Stomach (tissue), 8 donors: ENCODE measurements at regions not wholly inside any gene's neighbourhood (a gene's known extent, or its start where the extent isn't known, plus 50 kb on each side); places are given as distances from the start of the nearest gene placed in this dataset.

Source experiments
- DNase-seq, 2 donors: peaks; one replicate each; pipeline versions ENCODE4 v3.0.0 to v3.0.0-alpha.2; 2013 to 2019
- H3K27ac ChIP-seq, 5 donors: fragments of 200-600 bp in 4 of 5; sonication (generic) in 4 of 5; one replicate each; pipeline ENCODE4 v1.5.1; 2013 to 2019; ENCODE audit warnings: mild to moderate bottlenecking in 1 of 5, moderate library complexity in 1 of 5
- H3K27me3 ChIP-seq, 3 donors: fragments of 200-600 bp; sonication (generic); one replicate each; pipeline ENCODE4 v1.5.1; 2017 to 2019; ENCODE audit warnings: mixed run types in 1 of 3
- H3K36me3 ChIP-seq, 4 donors: fragments of 200-600 bp; sonication (generic); 1 replicate in 3 of 4; 2 replicates in 1 of 4; pipeline ENCODE4 v1.5.1; 2016 to 2019
- H3K4me1 ChIP-seq, 4 donors: fragments of 200-600 bp; sonication (generic); one replicate each; pipeline ENCODE4 v1.5.1; 2016 to 2019
- H3K4me3 ChIP-seq, 4 donors: fragments of 200-600 bp; sonication (generic) in 3 of 4; one replicate each; pipeline ENCODE4 v1.5.1; 2016 to 2019; ENCODE audit warnings: mild to moderate bottlenecking in 1 of 4
- H3K9me3 ChIP-seq, 4 donors: fragments of 200-600 bp; sonication (generic); one replicate each; pipeline ENCODE4 v1.5.1; 2016 to 2019
- EP300 ChIP-seq: sonication (generic); formaldehyde crosslinking; IDR thresholded peaks from one replicate; pipeline ENCODE4 v1.6.1; 2017; ENCODE audit warnings: antibody characterized with exemption
- POLR2A ChIP-seq, 4 donors: fragments of 450-650 bp; IDR thresholded peaks; one replicate each; pipeline ENCODE4 v1.6.1; 2016; ENCODE audit warnings: antibody characterized with exemption in 4 of 4, control low read depth in 2 of 4, mild to moderate bottlenecking in 1 of 4, moderate library complexity in 1 of 4
- POLR2AphosphoS5 ChIP-seq, 3 donors: sonication (generic); formaldehyde crosslinking; IDR thresholded peaks; one replicate each; pipeline ENCODE4 v1.6.1; 2016; ENCODE audit warnings: antibody characterized with exemption in 3 of 3
- WGBS, 5 donors: extraction: QIAGEN DNeasy Blood & Tissue Kit in 3 of 5; methylation state at CpG; one replicate each; pipeline versions ENCODE4 v1.1.5 to v1.1.7; 2013 to 2018; 5-methylcytosine and 5-hydroxymethylcytosine counted together
- intact Hi-C: fragments of 100-400 bp; cut with DNase I; formaldehyde crosslinking; loops from one replicate; pipeline ENCODE4 v1.15.1; 2023; ENCODE audit warnings: low total_unique reads
- TF ChIP-seq, protein P1 (sequence below), 7 experiments: fragments of 450-650 bp in 4 of 7; fragments of 200-600 bp in 3 of 7; sonication (generic) in 3 of 7; IDR thresholded peaks; one replicate each; pipeline ENCODE4 v1.5.1; 2016 to 2019; ENCODE audit warnings: antibody characterized with exemption in 7 of 7, control low read depth in 2 of 7, mild to moderate bottlenecking in 1 of 7
- donor health status: healthy with polysubstance abuse.
- donor health status: Bipolar disorder and iron deficiency.
- donor health status: healthy.

DNA sequence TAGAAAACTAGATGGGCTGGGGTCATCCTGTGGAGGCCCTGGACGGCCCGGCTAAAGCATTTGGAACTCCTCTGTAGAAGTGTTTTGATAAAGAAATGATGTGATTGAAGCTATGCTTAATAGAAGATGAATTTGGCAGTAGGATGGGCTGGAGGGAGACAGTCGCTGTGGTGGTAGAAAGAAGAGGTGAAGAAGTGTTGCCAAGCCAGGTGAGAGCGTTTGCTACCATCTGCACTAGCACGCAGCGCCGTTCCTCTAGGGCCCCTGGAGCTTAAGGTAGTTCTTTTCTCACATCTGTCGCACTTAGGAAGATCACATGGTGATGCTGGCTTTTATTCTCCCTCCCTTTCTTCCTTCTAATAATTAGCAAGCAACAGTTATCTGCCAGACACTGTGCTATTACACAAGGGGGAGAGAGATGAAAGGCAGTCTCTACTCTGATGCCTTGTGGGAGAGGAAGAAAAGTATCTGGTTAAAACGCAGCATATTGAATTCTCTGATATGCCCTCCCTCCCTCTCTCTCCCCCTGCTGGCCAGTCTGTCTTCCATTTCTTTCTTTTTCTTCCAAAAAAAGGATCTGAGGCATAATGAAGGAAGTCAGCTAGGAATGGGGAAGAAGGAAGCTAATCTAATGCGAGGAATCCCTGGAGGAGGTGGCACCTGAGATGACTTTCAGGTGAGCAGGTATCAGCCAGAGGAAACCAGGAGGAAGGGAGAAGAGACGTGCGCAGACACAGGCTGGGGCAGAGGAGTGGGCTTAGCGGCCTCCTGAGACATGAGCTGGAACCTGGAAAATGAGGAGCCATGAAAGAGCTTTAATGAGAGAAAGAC, 162.3 kb upstream of the KLF14 start:
- no peak for DNase-seq
- no peaks in the 10 kb centered on the region for H3K9me3 ChIP-seq
- H3K27ac ChIP-seq, result peak overlapping the region in 4 of 5 donors; percentile 76 to 85 (median 80)
- 73 to 80% (median 77%) methylated on average over 13 of the region's 13 CpGs for WGBS, 5 donors
- peaks cover 62 to 95% (median 82%) of the 10 kb centered on the region in 4 donors for H3K4me1 ChIP-seq
- H3K27me3 ChIP-seq, result no peaks in the 10 kb centered on the region
- H3K4me3 ChIP-seq, result no peak overlapping the region
- peaks cover 3 to 64% (median 40%) of the 10 kb centered on the region in 4 donors for H3K36me3 ChIP-seq
- intact Hi-C loops, result loop anchor here (10.0 kb wide), 1 partner anchor 149 kb away; no protein-coding TSS in a partner anchor
- TF ChIP-seq, protein P1, sequence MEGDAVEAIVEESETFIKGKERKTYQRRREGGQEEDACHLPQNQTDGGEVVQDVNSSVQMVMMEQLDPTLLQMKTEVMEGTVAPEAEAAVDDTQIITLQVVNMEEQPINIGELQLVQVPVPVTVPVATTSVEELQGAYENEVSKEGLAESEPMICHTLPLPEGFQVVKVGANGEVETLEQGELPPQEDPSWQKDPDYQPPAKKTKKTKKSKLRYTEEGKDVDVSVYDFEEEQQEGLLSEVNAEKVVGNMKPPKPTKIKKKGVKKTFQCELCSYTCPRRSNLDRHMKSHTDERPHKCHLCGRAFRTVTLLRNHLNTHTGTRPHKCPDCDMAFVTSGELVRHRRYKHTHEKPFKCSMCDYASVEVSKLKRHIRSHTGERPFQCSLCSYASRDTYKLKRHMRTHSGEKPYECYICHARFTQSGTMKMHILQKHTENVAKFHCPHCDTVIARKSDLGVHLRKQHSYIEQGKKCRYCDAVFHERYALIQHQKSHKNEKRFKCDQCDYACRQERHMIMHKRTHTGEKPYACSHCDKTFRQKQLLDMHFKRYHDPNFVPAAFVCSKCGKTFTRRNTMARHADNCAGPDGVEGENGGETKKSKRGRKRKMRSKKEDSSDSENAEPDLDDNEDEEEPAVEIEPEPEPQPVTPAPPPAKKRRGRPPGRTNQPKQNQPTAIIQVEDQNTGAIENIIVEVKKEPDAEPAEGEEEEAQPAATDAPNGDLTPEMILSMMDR (IDR thresholded peaks at IDR 0.05), result peak in 1 of 7 experiments; percentile 4
- no peak for TF ChIP-seq POLR2AphosphoS5 (IDR thresholded peaks at IDR 0.05)

GRCh38 chr7:130896898-130897514, 163.0 kb upstream of the KLF14 start:
- DNase-seq, result peak; percentile 71 to 92
- Histone ChIP-seq H3K4me3 (peak overlapping the region in 1 of 4 donors; percentile 6), H3K9me3 (no peaks in the 10 kb centered on the region), H3K27ac (peak overlapping the region in 4 of 5 donors; percentile 76 to 85 (median 80)), H3K36me3 (peaks cover 3 to 64% (median 43%) of the 10 kb centered on the region in 4 donors), H3K4me1 (peaks cover 65 to 98% (median 84%) of the 10 kb centered on the region in 4 donors), H3K27me3 (no peaks in the 10 kb centered on the region)
- 39 to 48% (median 44%) methylated on average over 22 of the region's 22 CpGs for WGBS, 5 donors
- intact Hi-C loops, result loop anchor here (10.0 kb wide), 1 partner anchor 148 kb away; no protein-coding TSS in a partner anchor
- TF ChIP-seq POLR2A (IDR thresholded peaks at IDR 0.05) (no peak), EP300 (no peak), POLR2AphosphoS5 (IDR thresholded peaks at IDR 0.05) (peak in 1 of 3 donors; percentile 68)
- TF ChIP-seq, protein P1 (IDR thresholded peaks at IDR 0.05), result peak in 5 of 7 experiments; percentile 77 to 89 (median 82)

GRCh38 chr7:130897515-130898419, 163.8 kb upstream of the KLF14 start:
- Histone ChIP-seq H3K27ac (peak overlapping the region; percentile 34 to 85 (median 78)), H3K4me3 (peak overlapping the region in 1 of 4 donors; percentile 6), H3K27me3 (no peaks in the 10 kb centered on the region), H3K4me1 (peaks cover 73 to 100% (median 87%) of the 10 kb centered on the region in 4 donors), H3K36me3 (peaks cover 3 to 64% (median 46%) of the 10 kb centered on the region in 4 donors), H3K9me3 (no peaks in the 10 kb centered on the region)
- TF ChIP-seq, protein P1 (IDR thresholded peaks at IDR 0.05), result no peak
- no peak for TF ChIP-seq POLR2AphosphoS5 (IDR thresholded peaks at IDR 0.05)
- TF ChIP-seq EP300, result no peak
- no peak for TF ChIP-seq POLR2A (IDR thresholded peaks at IDR 0.05)
- intact Hi-C loops, result loop anchor here (10.0 kb wide), 1 partner anchor 147 kb away; no protein-coding TSS in a partner anchor
- DNase-seq, result no peak
- 68 to 78% (median 73%) methylated on average over 22 to 24 of the region's 24 CpGs for WGBS, 5 donors
